HepG2 (cell line): ENCODE measurements at regions not wholly inside any gene's neighbourhood (a gene's known extent, or its start where the extent isn't known, plus 50 kb on each side); places are given as distances from the start of the nearest gene placed in this dataset.

Experiments
- ATAC-seq: fragments of 200-7000 bp; cut with Tn5 transposase; 3 replicates; pipeline ENCODE4 v1.9.1; 2020; ENCODE audit warnings: mild to moderate bottlenecking, moderate library complexity
- BruUV-seq: library from RNA; stranded (reverse); fragments of 400-500 nt; replicated peaks from 2 replicates; lab custom pipeline; 2021; lab: Mats Ljungman, UMichigan
- CTCF ChIA-PET: fragments of 300-600 bp; formaldehyde crosslinking; extraction: SDS; loops from one replicate; lab custom pipeline; 2021; ENCODE audit warnings: low total read pairs, inconsistent platforms, low intra/inter-chr PET ratio; lab: Yijun Ruan, JAX
- POLR2A ChIA-PET: fragments of 350-600 bp; sonication (Branson Sonifier 250); formaldehyde crosslinking; loops from one replicate; lab custom pipeline; 2020; ENCODE audit warnings: antibody characterized with exemption, inconsistent platforms; lab: Yijun Ruan, JAX
- DNase-seq: peaks from one replicate; pipeline ENCODE4 v3.0.0-alpha.2; 2015; ENCODE audit warnings: low spot score
- FAIRE-seq: peaks from 3 replicates; lab custom pipeline; 2011; peaks lifted over from hg19 to GRCh38; lab: Jason Lieb, UNC
- H2AFZ ChIP-seq: one replicate; pipeline ENCODE4 v1.6.1; 2011; ENCODE audit warnings: low read length, inconsistent platforms
- H3K27ac ChIP-seq: fragments of 300-600 bp; 3 replicates; pipeline ENCODE4 v1.8.0; 2011; ENCODE audit warnings: mixed run types, mild to moderate bottlenecking, mixed read lengths, low read length, inconsistent platforms; ENCODE audit not compliant: insufficient read depth; ENCODE audit errors: extremely low read length
- H3K27me3 ChIP-seq, 2 experiments: fragments of 200-600 bp in 1 of 2; 2 replicates in 1 of 2; 3 replicates in 1 of 2; pipeline versions ENCODE4 v1.6.0 to v1.8.0; 2011; ENCODE audit warnings: low read length in 2 of 2, mild to moderate bottlenecking in 2 of 2, moderate library complexity in 2 of 2, inconsistent platforms in 1 of 2; ENCODE audit not compliant: insufficient read depth in 2 of 2, control insufficient read depth in 1 of 2
- H3K36me3 ChIP-seq, 2 experiments: fragments of 200-600 bp in 1 of 2; replicated peaks in 1 of 2; 2 replicates in 1 of 2; 3 replicates in 1 of 2; pipeline versions ENCODE4 v1.5.1 to v1.8.0; 2011; ENCODE audit warnings: low read length in 2 of 2, inconsistent platforms in 1 of 2; ENCODE audit not compliant: insufficient read depth in 2 of 2, control insufficient read depth in 1 of 2
- H3K4me1 ChIP-seq: 2 replicates; pipeline ENCODE4 v1.5.1; 2012; ENCODE audit warnings: low read length, inconsistent platforms; ENCODE audit not compliant: insufficient read depth
- H3K4me2 ChIP-seq: 2 replicates; pipeline ENCODE4 v1.6.0; 2011; ENCODE audit warnings: low read depth, low read length, inconsistent platforms
- H3K4me3 ChIP-seq, 3 experiments: fragments of 200-600 bp in 1 of 3; sonication (generic), shearing (Covaris generic) in 1 of 3; replicated peaks in 1 of 3; 2 replicates each; pipeline ENCODE4 v1.5.1; 2011 to 2016; ENCODE audit warnings: low read length in 3 of 3, inconsistent platforms in 2 of 3, low read depth in 2 of 3, mild to moderate bottlenecking in 2 of 3, control low read depth in 1 of 3, mixed read lengths in 1 of 3; ENCODE audit not compliant: insufficient read depth in 1 of 3
- H3K79me2 ChIP-seq: one replicate; pipeline ENCODE4 v1.6.1; 2011; ENCODE audit warnings: low read length, inconsistent platforms; ENCODE audit not compliant: insufficient read depth
- H3K9ac ChIP-seq: 2 replicates; pipeline ENCODE4 v1.6.0; 2011; ENCODE audit warnings: mild to moderate bottlenecking, low read depth, low read length, inconsistent platforms; ENCODE audit not compliant: insufficient read depth
- H3K9me3 ChIP-seq: 2 replicates; pipeline ENCODE4 v1.5.1; 2012; ENCODE audit warnings: mild to moderate bottlenecking, low read length
- H4K20me1 ChIP-seq: 2 replicates; pipeline ENCODE4 v1.6.0; 2011; ENCODE audit warnings: inconsistent platforms, mild to moderate bottlenecking, low read length, moderate library complexity; ENCODE audit not compliant: insufficient read depth
- ARNT ChIP-seq: fragments of 450-650 bp; IDR thresholded peaks from 2 replicates; pipeline ENCODE4 v1.6.1; 2017
- IKZF1 ChIP-seq: fragments of 450-650 bp; IDR thresholded peaks from 2 replicates; pipeline ENCODE4 v1.7.1; 2016
- TCF7L2 ChIP-seq: IDR thresholded peaks from 2 replicates; pipeline ENCODE4 v1.6.1; 2011; ENCODE audit warnings: mild to moderate bottlenecking, low read depth, low read length, moderate library complexity
- YEATS4 ChIP-seq: sonication (generic); formaldehyde crosslinking; IDR thresholded peaks from 2 replicates; pipeline ENCODE4 v1.4.0; 2020; ENCODE audit warnings: missing genetic modification reagents, borderline replicate concordance
- ZNF383 ChIP-seq: sonication (generic); formaldehyde crosslinking; IDR thresholded peaks from 2 replicates; pipeline ENCODE4 v1.4.0; 2020; ENCODE audit warnings: missing genetic modification reagents, mild to moderate bottlenecking, borderline replicate concordance
- WGBS: methylation state at CpG from one replicate; pipeline ENCODE4 v1.1.6; 2017; ENCODE audit warnings: low lambda C conversion rate; 5-methylcytosine and 5-hydroxymethylcytosine counted together
- in situ Hi-C: cut with HindIII; loops from 2 replicates; pipeline ENCODE4 v1.10.0; 2017; ENCODE audit warnings: low pct_unique_long_range_greater_than_20kb; ENCODE audit not compliant: extremely low pct_ligation_motif_present
- intact Hi-C: fragments of 100-400 bp; cut with micrococcal nuclease; formaldehyde crosslinking; loops from one replicate; pipeline ENCODE4 v1.10.0; 2022; ENCODE audit not compliant: unreplicated experiment
- TF ChIP-seq, protein P1 (sequence below): IDR thresholded peaks from 2 replicates; pipeline ENCODE4 v1.6.1; 2016; ENCODE audit warnings: low read depth
- TF ChIP-seq, protein P2 (sequence below): sonication (generic); formaldehyde crosslinking; IDR thresholded peaks from 2 replicates; pipeline ENCODE4 v1.4.0; 2020; ENCODE audit warnings: missing genetic modification reagents

DNA sequence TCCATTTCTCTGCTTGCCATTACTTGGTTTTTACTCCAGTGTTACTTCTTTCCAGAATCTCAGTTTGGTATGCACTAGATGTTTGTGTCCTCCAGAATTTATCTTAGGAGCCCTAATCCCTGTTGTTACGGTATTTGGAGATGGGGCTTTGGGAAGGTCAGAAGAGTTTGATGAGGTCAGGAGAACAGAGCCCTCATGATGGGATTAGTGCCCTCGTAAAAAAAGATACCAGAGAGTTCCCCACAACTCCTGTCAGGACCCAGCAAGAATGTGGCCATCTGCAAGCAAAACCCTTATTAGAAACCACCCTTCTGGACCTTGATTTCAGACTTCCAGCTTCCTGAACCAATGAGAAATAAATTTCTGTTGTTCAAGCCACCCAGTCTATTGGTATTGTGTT is 98.0 kb downstream of the ADAMTS1 start:
- Histone ChIP-seq H3K9me3 (no peaks in the 10 kb centered on the region; the same call in 1 of the 2 replicates), H3K27me3 (no peaks in the 10 kb centered on the region), H3K4me3 (no peak overlapping the region), H3K27ac (no peak overlapping the region), H3K79me2 (no peaks in the 10 kb centered on the region), H2AFZ (no peak overlapping the region), H3K4me2 (no peak overlapping the region), H4K20me1 (no peaks in the 10 kb centered on the region), H3K4me1 (no peaks in the 10 kb centered on the region), H3K36me3 (no peaks in the 10 kb centered on the region), H3K9ac (no peak overlapping the region)
- FAIRE-seq (no peak), DNase-seq (no peak), ATAC-seq (no peak)
- no peak for TF ChIP-seq ARNT
- TF ChIP-seq YEATS4: no peak
- TF ChIP-seq, protein P1, sequence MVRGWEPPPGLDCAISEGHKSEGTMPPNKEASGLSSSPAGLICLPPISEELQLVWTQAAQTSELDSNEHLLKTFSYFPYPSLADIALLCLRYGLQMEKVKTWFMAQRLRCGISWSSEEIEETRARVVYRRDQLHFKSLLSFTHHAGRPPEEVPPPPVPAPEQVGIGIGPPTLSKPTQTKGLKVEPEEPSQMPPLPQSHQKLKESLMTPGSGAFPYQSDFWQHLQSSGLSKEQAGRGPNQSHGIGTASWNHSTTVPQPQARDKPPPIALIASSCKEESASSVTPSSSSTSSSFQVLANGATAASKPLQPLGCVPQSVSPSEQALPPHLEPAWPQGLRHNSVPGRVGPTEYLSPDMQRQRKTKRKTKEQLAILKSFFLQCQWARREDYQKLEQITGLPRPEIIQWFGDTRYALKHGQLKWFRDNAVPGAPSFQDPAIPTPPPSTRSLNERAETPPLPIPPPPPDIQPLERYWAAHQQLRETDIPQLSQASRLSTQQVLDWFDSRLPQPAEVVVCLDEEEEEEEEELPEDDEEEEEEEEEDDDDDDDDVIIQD (CRISPR knock-in tag): no peak
- in situ Hi-C loops (no loop called here), intact Hi-C loops (no loop called here)
- WGBS: 0% methylated on average over 2 of the region's 2 CpGs
- no TSS peak for BruUV-seq
- CTCF ChIA-PET: no interaction called here
- POLR2A ChIA-PET: no interaction called here

DNA sequence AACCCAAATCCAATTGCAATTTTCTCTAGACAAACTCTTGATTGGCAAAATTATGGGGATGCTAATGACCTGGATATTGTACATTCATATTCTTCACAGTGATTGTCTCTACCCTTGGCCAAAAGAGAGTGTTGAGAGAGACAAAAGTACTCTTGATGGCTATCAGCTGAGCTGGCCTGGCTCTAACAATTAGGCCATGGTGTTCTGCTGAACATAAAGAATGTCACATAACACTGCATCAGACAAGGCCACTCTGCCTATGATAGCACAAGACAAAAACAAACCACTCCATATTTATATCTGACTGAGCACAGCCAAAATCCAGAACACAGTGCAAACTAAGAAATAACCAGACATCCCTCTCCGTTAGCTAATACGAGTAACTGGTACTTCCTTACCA is 101.7 kb downstream of the ADAMTS1 start:
- Histone ChIP-seq H2AFZ (no peak overlapping the region), H3K4me3 (no peak overlapping the region), H3K27me3 (no peaks in the 10 kb centered on the region), H3K4me1 (no peaks in the 10 kb centered on the region), H4K20me1 (no peaks in the 10 kb centered on the region), H3K27ac (no peak overlapping the region), H3K79me2 (no peaks in the 10 kb centered on the region), H3K9me3 (peaks cover 26% of the 10 kb centered on the region; the same call in 1 of the 2 replicates), H3K4me2 (no peak overlapping the region), H3K36me3 (no peaks in the 10 kb centered on the region), H3K9ac (no peak overlapping the region)
- 0% methylated on average over 2 of the region's 2 CpGs for WGBS
- intact Hi-C loops: no loop called here
- CTCF ChIA-PET: no interaction called here
- FAIRE-seq (no peak), ATAC-seq (no peak), DNase-seq (no peak)
- POLR2A ChIA-PET: no interaction called here
- no peak for TF ChIP-seq ZNF383 (CRISPR knock-in tag)
- no peak for TF ChIP-seq TCF7L2
- TF ChIP-seq, protein P2, sequence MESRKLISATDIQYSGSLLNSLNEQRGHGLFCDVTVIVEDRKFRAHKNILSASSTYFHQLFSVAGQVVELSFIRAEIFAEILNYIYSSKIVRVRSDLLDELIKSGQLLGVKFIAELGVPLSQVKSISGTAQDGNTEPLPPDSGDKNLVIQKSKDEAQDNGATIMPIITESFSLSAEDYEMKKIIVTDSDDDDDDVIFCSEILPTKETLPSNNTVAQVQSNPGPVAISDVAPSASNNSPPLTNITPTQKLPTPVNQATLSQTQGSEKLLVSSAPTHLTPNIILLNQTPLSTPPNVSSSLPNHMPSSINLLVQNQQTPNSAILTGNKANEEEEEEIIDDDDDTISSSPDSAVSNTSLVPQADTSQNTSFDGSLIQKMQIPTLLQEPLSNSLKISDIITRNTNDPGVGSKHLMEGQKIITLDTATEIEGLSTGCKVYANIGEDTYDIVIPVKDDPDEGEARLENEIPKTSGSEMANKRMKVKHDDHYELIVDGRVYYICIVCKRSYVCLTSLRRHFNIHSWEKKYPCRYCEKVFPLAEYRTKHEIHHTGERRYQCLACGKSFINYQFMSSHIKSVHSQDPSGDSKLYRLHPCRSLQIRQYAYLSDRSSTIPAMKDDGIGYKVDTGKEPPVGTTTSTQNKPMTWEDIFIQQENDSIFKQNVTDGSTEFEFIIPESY (CRISPR knock-in tag): no peak
- TF ChIP-seq IKZF1: no peak
- in situ Hi-C loops: no loop called here
- no TSS peak for BruUV-seq
